Activated T-cell treated with anti-CD3 and anti-CD28 coated beads, Interleukin-2, amount 50 U/mL, for 4 hours (primary cell): ENCODE measurements at regions not wholly inside any gene's neighbourhood (a gene's known extent, or its start where the extent isn't known, plus 50 kb on each side); places are given as distances from the start of the nearest gene placed in this dataset.

Experiments
- ATAC-seq, 2 donors: fragments of 200-7000 bp; cut with Tn5 transposase; one replicate each; pipeline ENCODE4 v1.10.0; 2021
- DNase-seq: peaks from one replicate; pipeline ENCODE4 v3.0.0-alpha.2; 2020
- H3K27me3 Mint-ChIP-seq: one replicate; pipeline ENCODE4 v1.8.0; 2021; ENCODE audit warnings: low read depth, mixed read lengths
- H3K36me3 Mint-ChIP-seq: one replicate; pipeline ENCODE4 v1.8.0; 2022; ENCODE audit warnings: mixed read lengths; ENCODE audit not compliant: insufficient read depth
- H3K4me1 Mint-ChIP-seq: one replicate; pipeline ENCODE4 v1.8.0; 2021; ENCODE audit warnings: low read depth, mixed read lengths
- H3K4me3 Mint-ChIP-seq: one replicate; pipeline ENCODE4 v1.8.0; 2021; ENCODE audit warnings: mild to moderate bottlenecking, moderate library complexity, mixed read lengths
- H3K9me3 Mint-ChIP-seq: one replicate; pipeline ENCODE4 v1.8.0; 2021; ENCODE audit warnings: mixed read lengths

GRCh38 chr16:87002717-87003413 is 314.3 kb downstream of the C16orf95 start:
- DNase-seq, result no peak
- no peaks in the 10 kb centered on the region for H3K36me3 Mint-ChIP-seq
- H3K4me3 Mint-ChIP-seq, result no peak overlapping the region
- peaks cover 6% of the 10 kb centered on the region for H3K9me3 Mint-ChIP-seq
- H3K27me3 Mint-ChIP-seq, result peaks cover 4% of the 10 kb centered on the region
- H3K4me1 Mint-ChIP-seq, result no peaks in the 10 kb centered on the region
- ATAC-seq, result no peak

DNA sequence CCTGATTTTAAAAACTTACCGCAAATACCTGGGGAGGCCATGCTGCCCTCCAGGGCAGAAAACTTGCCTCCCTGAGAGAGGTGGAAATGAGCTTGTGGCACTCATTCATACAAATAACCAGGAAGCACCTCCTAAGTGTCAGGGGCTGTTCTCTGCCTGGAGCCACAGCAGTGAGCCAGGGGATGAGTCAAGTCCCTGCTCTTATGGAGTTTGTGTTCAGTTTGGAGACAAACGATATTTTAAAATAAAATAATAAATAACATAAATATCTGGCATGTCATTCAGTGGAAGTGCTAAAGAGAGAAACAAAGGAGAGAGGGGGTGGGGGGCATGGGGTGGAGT is 313.8 kb downstream of the C16orf95 start:
- H3K36me3 Mint-ChIP-seq, result no peaks in the 10 kb centered on the region

DNA sequence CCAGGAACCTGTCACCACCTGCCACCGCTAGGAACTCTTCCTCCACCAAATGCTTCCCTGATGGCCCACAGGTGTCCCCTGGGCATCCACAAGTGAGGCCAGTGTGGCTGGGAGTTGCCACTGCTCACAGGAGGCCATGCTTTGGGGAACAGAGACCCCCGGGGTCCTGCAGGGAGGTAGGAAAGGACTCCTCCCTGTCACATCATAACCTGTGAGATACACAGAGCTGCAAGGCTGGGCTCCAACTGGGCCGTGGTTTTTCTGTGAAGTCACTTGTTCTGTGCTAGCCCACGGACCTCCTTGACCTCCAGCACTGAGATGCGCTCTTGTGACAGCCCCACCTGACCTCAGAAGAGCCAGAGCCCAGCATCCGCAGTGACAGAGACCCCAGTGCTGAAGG is 311.2 kb downstream of the C16orf95 start:
- H3K27me3 Mint-ChIP-seq, result peaks cover 4% of the 10 kb centered on the region
- no peak overlapping the region for H3K4me3 Mint-ChIP-seq
- no peak for ATAC-seq
- H3K36me3 Mint-ChIP-seq, result no peaks in the 10 kb centered on the region
- H3K9me3 Mint-ChIP-seq, result no peaks in the 10 kb centered on the region
- no peak for DNase-seq
- H3K4me1 Mint-ChIP-seq, result no peaks in the 10 kb centered on the region

More for the DNA sequence above, 313.8 kb downstream of the C16orf95 start:
- no peak for ATAC-seq
- peaks cover 6% of the 10 kb centered on the region for H3K9me3 Mint-ChIP-seq
- peaks cover 4% of the 10 kb centered on the region for H3K27me3 Mint-ChIP-seq
- H3K4me1 Mint-ChIP-seq, result no peaks in the 10 kb centered on the region
- no peak overlapping the region for H3K4me3 Mint-ChIP-seq
- DNase-seq, result no peak

GRCh38 chr16:87006789-87007745 is 310.1 kb downstream of the C16orf95 start:
- Mint-ChIP-seq H3K9me3 (no peaks in the 10 kb centered on the region), H3K4me3 (no peak overlapping the region), H3K36me3 (no peaks in the 10 kb centered on the region), H3K4me1 (no peaks in the 10 kb centered on the region), H3K27me3 (peaks cover 4% of the 10 kb centered on the region)
- DNase-seq (no peak), ATAC-seq (no peak)

- Mint-ChIP-seq H3K4me1 (no peaks in the 10 kb centered on the region), H3K36me3 (no peaks in the 10 kb centered on the region), H3K27me3 (peaks cover 4% of the 10 kb centered on the region), H3K9me3 (no peaks in the 10 kb centered on the region), H3K4me3 (no peak overlapping the region)
- no peak for DNase-seq
- ATAC-seq, result no peak
Measured at GRCh38 chr16:87007907-87008306, 309.3 kb downstream of the C16orf95 start.

DNA sequence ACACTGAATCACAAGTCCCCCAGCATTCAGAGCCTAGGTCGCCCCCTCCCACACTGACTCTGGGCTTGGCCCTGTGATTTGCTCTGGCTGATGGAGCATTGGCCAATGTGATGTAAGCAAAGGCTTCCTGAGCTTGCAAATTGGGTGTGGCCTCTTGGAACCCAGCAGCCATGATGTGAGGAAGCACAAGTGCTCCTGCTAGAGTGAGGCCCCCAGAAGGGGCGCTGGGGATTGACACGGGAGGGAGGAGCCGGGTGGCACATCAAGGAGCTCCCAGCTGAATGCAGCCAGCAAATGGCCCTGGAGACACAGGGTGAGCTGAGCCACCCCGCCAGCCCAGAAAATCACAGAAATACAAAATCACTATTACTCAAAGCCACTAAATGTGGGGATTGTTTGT is 308.5 kb downstream of the C16orf95 start:
- H3K9me3 Mint-ChIP-seq, result no peaks in the 10 kb centered on the region
- DNase-seq, result no peak
- no peak for ATAC-seq
- no peak overlapping the region for H3K4me3 Mint-ChIP-seq
- no peaks in the 10 kb centered on the region for H3K36me3 Mint-ChIP-seq
- peaks cover 4% of the 10 kb centered on the region for H3K27me3 Mint-ChIP-seq
- H3K4me1 Mint-ChIP-seq, result no peaks in the 10 kb centered on the region

- H3K4me1 Mint-ChIP-seq, result no peaks in the 10 kb centered on the region
- no peaks in the 10 kb centered on the region for H3K36me3 Mint-ChIP-seq
- DNase-seq (no peak), ATAC-seq (no peak)
- no peaks in the 10 kb centered on the region for H3K9me3 Mint-ChIP-seq
- H3K27me3 Mint-ChIP-seq, result peaks cover 17% of the 10 kb centered on the region
- H3K4me3 Mint-ChIP-seq, result no peak overlapping the region
Measured at GRCh38 chr16:87012954-87013938, 303.9 kb downstream of the C16orf95 start.

- no peak for ATAC-seq
- Mint-ChIP-seq H3K27me3 (peaks cover 21% of the 10 kb centered on the region), H3K4me3 (no peak overlapping the region), H3K36me3 (no peaks in the 10 kb centered on the region), H3K4me1 (no peaks in the 10 kb centered on the region), H3K9me3 (no peaks in the 10 kb centered on the region)
- DNase-seq, result no peak
Measured at GRCh38 chr16:87014112-87014511, 303.1 kb downstream of the C16orf95 start.

- peaks cover 21% of the 10 kb centered on the region for H3K27me3 Mint-ChIP-seq
- no peak for DNase-seq
- ATAC-seq, result no peak
- no peaks in the 10 kb centered on the region for H3K4me1 Mint-ChIP-seq
- H3K9me3 Mint-ChIP-seq, result no peaks in the 10 kb centered on the region
- H3K36me3 Mint-ChIP-seq, result no peaks in the 10 kb centered on the region
- no peak overlapping the region for H3K4me3 Mint-ChIP-seq
Measured at GRCh38 chr16:87015021-87015420, 302.2 kb downstream of the C16orf95 start.

DNA sequence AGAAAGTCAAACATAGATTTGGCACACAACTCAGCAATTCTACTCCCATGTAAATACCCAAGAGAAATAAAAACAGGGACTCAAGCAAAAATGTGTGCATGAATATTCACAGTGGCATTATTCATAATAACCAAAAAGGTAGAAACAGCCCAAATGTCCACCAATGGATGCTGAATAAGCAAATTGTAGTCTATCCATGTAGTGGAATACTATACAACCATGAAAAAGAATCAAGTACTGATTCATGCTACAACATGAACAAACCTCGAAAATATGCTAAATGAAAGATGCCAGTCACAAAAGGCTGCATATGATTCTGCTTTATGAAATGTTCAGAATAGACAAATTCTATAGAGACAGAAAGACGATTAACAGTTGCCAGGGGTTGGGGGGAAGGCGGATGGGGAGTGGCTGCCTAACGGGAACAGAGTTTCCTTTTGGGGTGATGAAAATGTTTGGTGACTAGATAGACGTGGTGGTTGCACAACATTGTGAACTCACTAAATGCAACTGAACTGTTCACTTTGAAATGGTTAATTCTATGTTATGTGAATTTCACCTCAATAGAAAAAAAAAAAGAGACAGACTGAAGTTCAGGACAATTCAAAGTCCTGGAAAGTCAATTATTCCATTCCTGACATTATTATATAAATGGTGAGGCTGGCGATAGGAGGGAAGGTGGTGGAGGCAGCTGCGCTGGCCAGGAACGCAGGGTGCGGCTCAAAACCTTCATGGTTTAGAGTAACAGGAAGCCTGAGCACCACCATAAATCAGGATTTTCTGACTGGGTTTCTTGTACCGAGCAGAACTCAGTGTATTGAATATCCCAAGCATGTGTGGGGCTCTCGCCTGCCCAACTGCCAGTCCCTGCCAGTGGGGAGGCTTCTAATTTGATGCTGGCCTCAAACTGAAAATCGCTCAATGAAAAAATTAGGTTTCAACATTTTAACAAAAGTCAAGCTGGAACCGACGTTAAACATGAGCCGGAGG is 300.9 kb downstream of the C16orf95 start:
- Mint-ChIP-seq H3K27me3 (peaks cover 25% of the 10 kb centered on the region), H3K4me1 (no peaks in the 10 kb centered on the region), H3K4me3 (no peak overlapping the region), H3K9me3 (no peaks in the 10 kb centered on the region), H3K36me3 (no peaks in the 10 kb centered on the region)
- no peak for ATAC-seq
- DNase-seq, result no peak

DNA sequence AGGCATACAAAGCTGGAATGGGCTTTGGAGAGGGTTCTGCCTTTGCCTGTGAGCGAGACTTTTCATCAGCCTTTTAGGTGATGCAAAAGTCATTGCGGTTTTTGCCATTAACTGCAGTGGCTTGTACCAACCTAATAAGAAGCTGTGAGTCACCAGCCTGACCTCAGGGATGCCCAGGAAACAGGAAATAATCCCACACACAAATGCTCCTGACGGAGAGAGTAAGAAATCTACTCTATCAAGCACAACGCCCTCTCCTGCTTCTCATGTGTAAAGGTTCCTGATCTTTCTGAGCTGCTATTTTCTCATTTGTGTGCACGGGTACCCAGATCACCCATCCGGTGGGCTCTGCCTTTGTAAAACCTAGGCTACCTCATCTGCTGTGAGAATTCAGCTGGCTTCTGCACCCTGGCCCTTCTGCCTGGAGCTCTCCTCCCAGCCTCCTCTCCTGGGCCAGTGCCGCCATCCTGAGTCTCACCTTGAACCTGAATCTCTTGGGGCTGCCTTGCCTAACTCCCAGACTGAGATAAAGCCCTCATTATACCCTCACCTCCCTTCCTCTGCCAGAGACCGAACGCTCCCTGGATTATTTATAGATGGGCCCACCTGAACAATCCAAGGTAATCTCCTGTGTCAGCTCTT is 299.7 kb downstream of the C16orf95 start:
- no peak for DNase-seq
- Mint-ChIP-seq H3K9me3 (no peaks in the 10 kb centered on the region), H3K4me1 (no peaks in the 10 kb centered on the region), H3K4me3 (no peak overlapping the region), H3K27me3 (peaks cover 29% of the 10 kb centered on the region), H3K36me3 (no peaks in the 10 kb centered on the region)
- ATAC-seq, result no peak

GRCh38 chr16:87025676-87026075 is 291.5 kb downstream of the C16orf95 start:
- Mint-ChIP-seq H3K4me1 (no peaks in the 10 kb centered on the region), H3K36me3 (no peaks in the 10 kb centered on the region), H3K4me3 (no peak overlapping the region), H3K9me3 (no peaks in the 10 kb centered on the region), H3K27me3 (peaks cover 7% of the 10 kb centered on the region)
- DNase-seq, result no peak
- ATAC-seq, result no peak

GRCh38 chr16:87027056-87027616 is 290.1 kb downstream of the C16orf95 start:
- ATAC-seq (no peak), DNase-seq (no peak)
- no peaks in the 10 kb centered on the region for H3K4me1 Mint-ChIP-seq
- H3K27me3 Mint-ChIP-seq, result no peaks in the 10 kb centered on the region
- no peak overlapping the region for H3K4me3 Mint-ChIP-seq
- no peaks in the 10 kb centered on the region for H3K36me3 Mint-ChIP-seq
- H3K9me3 Mint-ChIP-seq, result no peaks in the 10 kb centered on the region
